T1000 (cell line): ENCODE measurements at regions not wholly inside any gene's neighbourhood (a gene's known extent, or its start where the extent isn't known, plus 50 kb on each side); places are given as distances from the start of the nearest gene placed in this dataset.
"Not testable (repeated sequence)": the region's sequence is repeated elsewhere in the genome, so short reads cannot be mapped to it uniquely, and the experiment has no call there.

Experiments
- DNase-seq: peaks from one replicate; lab custom pipeline; 2025; ENCODE audit warnings: mixed read lengths; lab: John Stamatoyannopoulos, UW

- no peak for DNase-seq
These were observed 202.7 kb downstream of the POM121L12 start for GRCh38 chr7:53238021-53238605.

- not testable (repeated sequence) for DNase-seq
These were observed 203.7 kb downstream of the POM121L12 start for GRCh38 chr7:53239151-53239550.

- no peak for DNase-seq
These were observed 210.3 kb downstream of the POM121L12 start for GRCh38 chr7:53245721-53246120.

- no peak for DNase-seq
These were observed 211.5 kb downstream of the POM121L12 start for GRCh38 chr7:53246957-53247356.

GRCh38 chr7:53252539-53252938 lies 217.1 kb downstream of the POM121L12 start:
- no peak for DNase-seq

- DNase-seq = no peak
These were observed 236.6 kb downstream of the POM121L12 start for GRCh38 chr7:53272081-53272480.

GRCh38 chr7:53281312-53281711 lies 245.9 kb downstream of the POM121L12 start:
- no peak for DNase-seq

- DNase-seq = no peak
These were observed 256.9 kb downstream of the POM121L12 start for GRCh38 chr7:53292341-53292740.

- DNase-seq = no peak
These were observed 267.2 kb downstream of the POM121L12 start for GRCh38 chr7:53302496-53303246.

GRCh38 chr7:53303781-53304180 lies 268.3 kb downstream of the POM121L12 start:
- DNase-seq = no peak

GRCh38 chr7:53306846-53307245 lies 271.4 kb downstream of the POM121L12 start:
- no peak for DNase-seq

GRCh38 chr7:53311205-53311604 lies 275.8 kb downstream of the POM121L12 start:
- DNase-seq = no peak

GRCh38 chr7:53315981-53316380 lies 280.5 kb downstream of the POM121L12 start:
- peak; percentile 83 for DNase-seq

GRCh38 chr7:53318566-53318965 lies 283.1 kb downstream of the POM121L12 start:
- no peak for DNase-seq

GRCh38 chr7:53325061-53325460 lies 289.6 kb downstream of the POM121L12 start:
- DNase-seq = no peak

- DNase-seq = no peak
These were observed 291.2 kb downstream of the POM121L12 start for GRCh38 chr7:53326634-53327033.

- DNase-seq = no peak
These were observed 300.8 kb downstream of the POM121L12 start for GRCh38 chr7:53336105-53336668.

- no peak for DNase-seq
These were observed 304.8 kb downstream of the POM121L12 start for GRCh38 chr7:53340220-53340619.

GRCh38 chr7:53350241-53350640 lies 314.8 kb downstream of the POM121L12 start:
- no peak for DNase-seq

- DNase-seq = no peak
These were observed 316.2 kb downstream of the POM121L12 start for GRCh38 chr7:53351681-53352080.

GRCh38 chr7:53358269-53358668 lies 322.8 kb downstream of the POM121L12 start:
- no peak for DNase-seq

- no peak for DNase-seq
These were observed 347.7 kb downstream of the POM121L12 start for GRCh38 chr7:53383131-53383530.

GRCh38 chr7:53385239-53385638 lies 349.8 kb downstream of the POM121L12 start:
- not testable (repeated sequence) for DNase-seq
